Neuronal stem cell (in vitro differentiated cells): ENCODE measurements at regions not wholly inside any gene's neighbourhood (a gene's known extent, or its start where the extent isn't known, plus 50 kb on each side); places are given as distances from the start of the nearest gene placed in this dataset.

ENCODE experiments used
- DNase-seq: peaks from one replicate; pipeline ENCODE4 v3.0.0-alpha.2; 2013; ENCODE audit warnings: low spot score
- H2AFZ ChIP-seq: one replicate; pipeline ENCODE4 v1.6.1; 2013; ENCODE audit warnings: mild to moderate bottlenecking, low read length, inconsistent platforms
- H2AK5ac ChIP-seq: 2 replicates; pipeline ENCODE4 v1.6.1; 2013; ENCODE audit warnings: low read depth, mild to moderate bottlenecking, inconsistent platforms, low read length, moderate library complexity, mixed read lengths
- H2BK120ac ChIP-seq: 2 replicates; pipeline ENCODE4 v1.6.1; 2013; ENCODE audit warnings: low read depth, mild to moderate bottlenecking, inconsistent platforms, low read length, moderate library complexity, mixed read lengths
- H2BK12ac ChIP-seq: one replicate; pipeline ENCODE4 v1.6.1; 2013; ENCODE audit warnings: low read length, inconsistent platforms
- H2BK15ac ChIP-seq: 2 replicates; pipeline ENCODE4 v1.6.1; 2013; ENCODE audit warnings: mild to moderate bottlenecking, low read length, inconsistent platforms, mixed read lengths
- H2BK5ac ChIP-seq: one replicate; pipeline ENCODE4 v1.6.1; 2013; ENCODE audit warnings: inconsistent platforms, mild to moderate bottlenecking, low read length, moderate library complexity
- H3K14ac ChIP-seq: one replicate; pipeline ENCODE4 v1.6.1; 2013; ENCODE audit warnings: low read length, inconsistent platforms
- H3K18ac ChIP-seq: 2 replicates; pipeline ENCODE4 v1.6.1; 2013; ENCODE audit warnings: low read length, inconsistent platforms
- H3K23ac ChIP-seq: 2 replicates; pipeline ENCODE4 v1.6.1; 2013; ENCODE audit warnings: low read depth, mild to moderate bottlenecking, mixed read lengths, low read length, inconsistent platforms; ENCODE audit not compliant: poor library complexity
- H3K27ac ChIP-seq: replicated peaks from 3 replicates; pipeline ENCODE4 v1.5.1; 2013; ENCODE audit warnings: low read length, inconsistent platforms
- H3K27me3 ChIP-seq, 3 experiments: 2 replicates each; pipeline ENCODE4 v1.6.1; 2013; ENCODE audit warnings: low read length in 3 of 3, mild to moderate bottlenecking in 2 of 3, inconsistent platforms in 1 of 3, low read depth in 1 of 3, mixed read lengths in 1 of 3, moderate library complexity in 1 of 3; ENCODE audit not compliant: control insufficient read depth in 3 of 3, insufficient read depth in 3 of 3
- H3K36me3 ChIP-seq, 2 donors: replicated peaks in 1 of 2; 2 replicates each; pipeline ENCODE4 v1.6.1; 2013; ENCODE audit warnings: low read length in 2 of 2; ENCODE audit not compliant: control insufficient read depth in 2 of 2, insufficient read depth in 2 of 2
- H3K4ac ChIP-seq: 2 replicates; pipeline ENCODE4 v1.6.1; 2013; ENCODE audit warnings: inconsistent platforms, mild to moderate bottlenecking, low read length, moderate library complexity
- H3K4me1 ChIP-seq, 2 donors: 1 replicate in 1 of 2; 2 replicates in 1 of 2; pipeline ENCODE4 v1.6.1; 2013; ENCODE audit warnings: low read length in 2 of 2, low read depth in 1 of 2; ENCODE audit not compliant: control insufficient read depth in 2 of 2, insufficient read depth in 1 of 2
- H3K4me2 ChIP-seq: one replicate; pipeline ENCODE4 v1.6.1; 2013; ENCODE audit warnings: mild to moderate bottlenecking, low read length, inconsistent platforms; ENCODE audit not compliant: insufficient read depth, poor library complexity, severe bottlenecking
- H3K4me3 ChIP-seq, 2 donors: 2 replicates each; pipeline ENCODE4 v1.5.1; 2013; ENCODE audit warnings: low read length in 2 of 2, mild to moderate bottlenecking in 2 of 2, inconsistent platforms in 1 of 2, moderate library complexity in 1 of 2
- H3K79me1 ChIP-seq: one replicate; pipeline ENCODE4 v1.6.1; 2013; ENCODE audit warnings: low read depth, mild to moderate bottlenecking, inconsistent platforms, low read length, moderate library complexity
- H3K9ac ChIP-seq: one replicate; pipeline ENCODE4 v1.6.1; 2013; ENCODE audit warnings: mild to moderate bottlenecking, low read depth, low read length, inconsistent platforms; ENCODE audit not compliant: poor library complexity
- H3K9me3 ChIP-seq, 2 donors: replicated peaks in 1 of 2; 2 replicates each; pipeline versions ENCODE3 to v1.6.1; 2013; ENCODE audit warnings: low read length in 2 of 2, mild to moderate bottlenecking in 2 of 2, inconsistent platforms in 1 of 2, low read depth in 1 of 2, mixed read lengths in 1 of 2, moderate library complexity in 1 of 2; ENCODE audit not compliant: control insufficient read depth in 2 of 2, insufficient read depth in 1 of 2
- H4K8ac ChIP-seq: one replicate; pipeline ENCODE4 v1.6.1; 2013; ENCODE audit warnings: low read depth, mild to moderate bottlenecking, inconsistent platforms, low read length, moderate library complexity
- H4K91ac ChIP-seq: one replicate; pipeline ENCODE4 v1.6.1; 2013; ENCODE audit warnings: low read length, low read depth, mild to moderate bottlenecking, inconsistent platforms; ENCODE audit not compliant: poor library complexity
- WGBS, 2 donors: extraction: QIAGEN DNeasy Blood & Tissue Kit; methylation state at CpG; one replicate each; pipeline ENCODE4 v1.1.7; 2013; ENCODE audit warnings: missing lambda C conversion rate in 2 of 2, mixed read lengths in 1 of 2; ENCODE audit not compliant: insufficient read length in 2 of 2, insufficient replicate concordance in 1 of 2; ENCODE audit errors: extremely low coverage in 2 of 2; 5-methylcytosine and 5-hydroxymethylcytosine counted together

DNA sequence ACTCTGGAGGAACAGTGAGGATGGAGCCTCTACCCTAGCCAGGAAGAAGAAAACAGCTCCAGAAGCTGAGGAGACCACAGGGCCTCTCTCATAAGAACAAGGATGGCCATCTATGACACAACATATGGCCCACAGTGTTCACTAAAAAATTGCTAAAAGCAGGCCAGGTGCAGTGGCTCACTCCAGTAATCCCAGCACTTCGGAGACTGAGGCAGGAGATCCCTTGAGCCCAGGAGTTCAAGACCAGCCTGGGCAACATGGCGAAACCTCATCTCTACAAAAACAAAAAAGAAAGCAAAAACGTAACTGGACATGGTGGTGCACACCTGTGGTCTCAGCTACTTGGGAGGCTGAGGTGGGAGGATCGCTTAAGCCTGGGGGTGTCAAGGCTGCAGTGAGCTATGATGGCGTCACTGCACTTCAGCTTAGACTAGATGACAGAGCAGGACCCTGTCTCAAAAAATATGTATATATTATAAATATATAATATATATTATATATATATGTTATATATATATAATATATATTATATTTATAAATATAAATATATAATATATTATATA lies 103.1 kb downstream of the TOMM20 start:
- H2BK120ac ChIP-seq, result no peak overlapping the region
- no peak overlapping the region for H3K4ac ChIP-seq
- H2BK15ac ChIP-seq, result no peak overlapping the region
- H3K4me2 ChIP-seq, result no peak overlapping the region
- H4K91ac ChIP-seq, result no peak overlapping the region
- H2AK5ac ChIP-seq, result peak overlapping the region; percentile 77
- peak overlapping the region; percentile 59 for H2AFZ ChIP-seq
- no peak overlapping the region for H3K14ac ChIP-seq
- H4K8ac ChIP-seq, result no peak overlapping the region
- H3K4me1 ChIP-seq, result peaks cover 13 to 19% of the 10 kb centered on the region in 2 donors
- DNase-seq, result no peak
- H3K27me3 ChIP-seq, result peaks cover 0 to 1% (median 0%) of the 10 kb centered on the region in 3 experiments
- no peak overlapping the region for H2BK5ac ChIP-seq
- H3K79me1 ChIP-seq, result no peaks in the 10 kb centered on the region
- H2BK12ac ChIP-seq, result peak overlapping the region; percentile 42
- no CpG with 5 or more reads among the region's 5 CpGs for WGBS, 2 donors
- H3K9me3 ChIP-seq, result peaks cover 8% of the 10 kb centered on the region in 2 donors
- no peak overlapping the region for H3K23ac ChIP-seq
- peak overlapping the region; percentile 86 for H3K18ac ChIP-seq
- no peak overlapping the region for H3K9ac ChIP-seq
- no peak overlapping the region for H3K27ac ChIP-seq
- peaks cover 0 to 1% of the 10 kb centered on the region in 2 donors for H3K36me3 ChIP-seq
- H3K4me3 ChIP-seq, result no peak overlapping the region

DNA sequence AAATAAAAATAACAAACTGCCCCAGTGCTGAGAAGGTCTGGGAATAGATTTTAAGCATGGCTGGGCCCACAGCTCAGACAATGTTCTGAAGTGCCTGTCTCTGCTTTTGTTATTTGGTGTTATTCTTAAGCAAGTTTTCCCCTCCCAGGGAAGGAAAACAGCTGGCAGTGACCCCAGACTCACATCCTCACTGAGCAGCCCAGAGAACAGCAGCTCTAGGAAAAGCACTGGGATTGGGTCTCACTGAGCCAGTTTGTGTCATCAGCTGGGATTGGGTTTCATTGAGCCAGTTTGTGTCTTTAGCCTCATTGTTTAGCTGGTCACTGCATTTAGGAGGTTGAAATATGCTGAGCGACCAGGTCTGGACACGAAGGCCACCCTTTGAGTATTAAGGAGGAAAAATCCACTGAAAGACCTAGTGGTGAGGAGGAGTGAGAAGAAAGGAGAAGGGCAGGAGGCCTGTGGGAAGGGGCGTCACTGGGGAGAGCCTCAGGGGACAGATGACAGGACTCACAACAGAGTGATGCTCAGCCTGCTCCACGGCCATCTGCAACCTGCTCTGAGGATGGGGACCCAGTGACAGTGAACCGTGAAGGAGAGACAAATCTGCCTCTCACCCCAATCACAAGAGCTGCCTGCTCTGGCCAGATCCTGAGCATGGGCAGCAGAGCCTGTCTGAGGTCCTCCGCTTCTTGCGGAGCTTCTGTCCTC lies 103.8 kb downstream of the TOMM20 start:
- Histone ChIP-seq H3K79me1 (no peaks in the 10 kb centered on the region), H3K4me2 (no peak overlapping the region), H2BK120ac (no peak overlapping the region), H2BK5ac (no peak overlapping the region), H3K9ac (no peak overlapping the region), H3K4ac (no peak overlapping the region), H4K91ac (no peak overlapping the region), H3K4me1 (peaks cover 13 to 19% of the 10 kb centered on the region in 2 donors), H2AK5ac (peak overlapping the region; percentile 77), H3K14ac (no peak overlapping the region), H2AFZ (peak overlapping the region; percentile 59), H2BK15ac (no peak overlapping the region), H3K4me3 (no peak overlapping the region), H3K36me3 (peaks cover 0 to 1% of the 10 kb centered on the region in 2 donors), H2BK12ac (peak overlapping the region; percentile 42), H3K18ac (peak overlapping the region; percentile 86), H4K8ac (no peak overlapping the region), H3K9me3 (peaks cover 8% of the 10 kb centered on the region in 2 donors), H3K27ac (no peak overlapping the region), H3K27me3 (peaks cover 0 to 1% (median 0%) of the 10 kb centered on the region in 3 experiments), H3K23ac (no peak overlapping the region)
- no peak for DNase-seq
- WGBS, 2 donors, result no CpG with 5 or more reads among the region's 7 CpGs

DNA sequence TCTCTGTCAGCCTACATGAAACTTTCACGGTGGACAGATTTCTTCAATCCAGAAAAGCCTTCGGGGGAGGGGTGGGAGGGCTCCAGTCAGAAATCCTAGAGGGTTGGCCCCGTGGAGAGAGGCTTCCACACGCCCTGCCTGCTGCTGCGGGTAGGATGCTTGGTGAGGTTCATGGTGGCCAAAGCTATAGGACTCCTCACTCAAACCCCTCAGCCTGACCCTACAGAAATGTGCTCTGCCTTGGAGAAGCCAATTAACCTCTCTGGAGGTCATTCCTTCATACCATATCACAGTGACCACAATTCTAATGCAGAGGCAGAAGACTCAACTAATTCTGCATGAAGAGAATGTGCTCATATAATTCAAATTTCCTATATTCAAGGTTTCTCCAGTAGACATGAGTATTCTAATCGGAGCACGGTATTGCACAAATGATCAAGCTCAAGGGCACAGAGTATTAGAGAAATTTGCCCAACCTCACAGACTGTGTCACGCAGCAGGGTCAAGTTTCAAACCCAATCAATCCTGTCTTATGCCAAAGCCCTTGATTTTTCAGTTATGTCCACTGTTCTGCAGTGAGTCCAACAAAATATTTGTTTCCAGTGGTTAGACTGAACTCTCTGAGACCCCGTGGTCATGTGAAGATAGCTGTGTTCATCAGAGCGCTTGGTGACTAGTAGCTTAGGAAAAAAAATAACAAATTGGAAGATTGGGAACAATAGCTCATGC lies 104.8 kb downstream of the TOMM20 start:
- Histone ChIP-seq H2BK120ac (no peak overlapping the region), H3K18ac (no peak overlapping the region), H2BK12ac (no peak overlapping the region), H3K79me1 (no peaks in the 10 kb centered on the region), H4K8ac (no peak overlapping the region), H3K4me3 (no peak overlapping the region), H3K27ac (no peak overlapping the region), H3K4ac (no peak overlapping the region), H2AK5ac (no peak overlapping the region), H3K36me3 (peaks cover 0 to 1% of the 10 kb centered on the region in 2 donors), H4K91ac (no peak overlapping the region), H3K4me2 (no peak overlapping the region), H3K14ac (no peak overlapping the region), H3K23ac (no peak overlapping the region), H2BK5ac (no peak overlapping the region), H3K4me1 (peaks cover 13 to 23% of the 10 kb centered on the region in 2 donors), H2BK15ac (no peak overlapping the region), H3K27me3 (peaks cover 0 to 1% (median 0%) of the 10 kb centered on the region in 3 experiments), H3K9me3 (peaks cover 8 to 11% of the 10 kb centered on the region in 2 donors), H3K9ac (no peak overlapping the region), H2AFZ (peak overlapping the region; percentile 59)
- WGBS, 2 donors, result no CpG with 5 or more reads among the region's 10 CpGs
- no peak for DNase-seq
